CD8-positive, alpha-beta memory T cell (primary cell): ENCODE measurements at regions not wholly inside any gene's neighbourhood (a gene's known extent, or its start where the extent isn't known, plus 50 kb on each side); places are given as distances from the start of the nearest gene placed in this dataset.

Experiments
- CTCF ChIA-PET: fragments of 350-600 bp; sonication (Branson Sonifier 250); formaldehyde crosslinking; loops from one replicate; lab custom pipeline; 2021; ENCODE audit warnings: antibody characterized with exemption; lab: Charles Lee
- POLR2A ChIA-PET: fragments of 350-600 bp; sonication (Branson Sonifier 250); formaldehyde crosslinking; loops from one replicate; lab custom pipeline; 2021; ENCODE audit warnings: antibody characterized with exemption; lab: Charles Lee
- DNase-seq, 5 donors: peaks; one replicate each; pipeline versions ENCODE4 v3.0.0 to v3.0.0-alpha.2; 2020 to 2022; ENCODE audit warnings: mixed read lengths in 1 of 5
- H3K27ac ChIP-seq: one replicate; pipeline ENCODE4 v1.7.0; 2013; ENCODE audit warnings: low read depth, mild to moderate bottlenecking, low read length, moderate library complexity
- H3K27me3 ChIP-seq: 2 replicates; pipeline ENCODE4 v1.7.0; 2013; ENCODE audit warnings: low read length, mild to moderate bottlenecking; ENCODE audit not compliant: insufficient read depth, poor library complexity, severe bottlenecking
- H3K36me3 ChIP-seq: 2 replicates; pipeline ENCODE4 v1.7.0; 2013; ENCODE audit warnings: mild to moderate bottlenecking, low read length, moderate library complexity; ENCODE audit not compliant: insufficient read depth
- H3K4me1 ChIP-seq: 2 replicates; pipeline ENCODE4 v1.7.0; 2013; ENCODE audit warnings: mild to moderate bottlenecking, low read length, moderate library complexity; ENCODE audit not compliant: insufficient read depth
- H3K4me3 ChIP-seq: 2 replicates; pipeline ENCODE4 v1.7.0; 2013; ENCODE audit warnings: mild to moderate bottlenecking, low read length
- H3K9me3 ChIP-seq: 2 replicates; pipeline ENCODE4 v1.7.0; 2013; ENCODE audit warnings: mild to moderate bottlenecking, low read length
- H3K27ac Mint-ChIP-seq, 8 donors: one replicate each; pipeline ENCODE4 v1.8.0; 2020 to 2021; ENCODE audit warnings: mixed read lengths in 8 of 8, mild to moderate bottlenecking in 6 of 8, inconsistent platforms in 3 of 8, moderate library complexity in 3 of 8
- H3K27me3 Mint-ChIP-seq, 2 donors: one replicate each; pipeline ENCODE4 v1.8.0; 2020 to 2021; ENCODE audit warnings: mixed read lengths in 2 of 2, mild to moderate bottlenecking in 1 of 2, moderate library complexity in 1 of 2
- H3K36me3 Mint-ChIP-seq, 3 donors: one replicate each; pipeline ENCODE4 v1.8.0; 2020 to 2021; ENCODE audit warnings: mixed read lengths in 3 of 3, inconsistent platforms in 1 of 3, mild to moderate bottlenecking in 1 of 3
- H3K4me1 Mint-ChIP-seq, 3 donors: one replicate each; pipeline ENCODE4 v1.8.0; 2020 to 2021; ENCODE audit warnings: mixed read lengths in 3 of 3, inconsistent platforms in 1 of 3, mild to moderate bottlenecking in 1 of 3
- H3K4me3 Mint-ChIP-seq, 7 donors: one replicate each; pipeline ENCODE4 v1.8.0; 2020 to 2021; ENCODE audit warnings: mixed read lengths in 7 of 7, mild to moderate bottlenecking in 6 of 7, moderate library complexity in 4 of 7, inconsistent platforms in 2 of 7
- H3K9me3 Mint-ChIP-seq, 5 donors: one replicate each; pipeline ENCODE4 v1.8.0; 2020 to 2022; ENCODE audit warnings: mixed read lengths in 5 of 5, mild to moderate bottlenecking in 3 of 5, moderate library complexity in 2 of 5, inconsistent platforms in 1 of 5

DNA sequence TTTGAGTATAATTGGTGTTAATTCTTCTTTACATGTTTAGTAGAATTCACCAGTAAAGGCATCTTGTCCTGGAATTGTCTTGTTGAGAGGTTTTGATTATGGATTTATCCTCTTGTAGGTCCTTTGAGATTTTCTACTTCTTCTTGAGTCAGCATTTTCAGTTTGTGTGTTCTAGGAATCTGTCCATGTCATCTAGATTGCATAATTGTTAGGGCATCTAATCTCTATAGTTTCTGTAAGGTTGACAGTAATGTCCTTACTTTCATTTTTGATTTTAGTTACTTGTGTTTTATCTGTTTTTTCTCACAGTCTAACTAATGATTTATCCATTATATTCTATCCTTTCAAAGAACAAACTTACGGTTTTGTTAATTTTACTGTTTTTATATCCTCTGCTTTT is 492.0 kb downstream of the FGF9 start:
- Histone ChIP-seq H3K4me1 (peaks cover 7% of the 10 kb centered on the region), H3K9me3 (no peaks in the 10 kb centered on the region), H3K27ac (no peak overlapping the region), H3K27me3 (no peaks in the 10 kb centered on the region), H3K4me3 (peak overlapping the region; percentile 1), H3K36me3 (no peaks in the 10 kb centered on the region)
- Mint-ChIP-seq H3K27me3 (no peaks in the 10 kb centered on the region), H3K9me3 (peaks cover 0 to 14% (median 0%) of the 10 kb centered on the region in 5 donors), H3K36me3 (peaks cover 0 to 4% (median 0%) of the 10 kb centered on the region in 3 donors), H3K27ac (peak overlapping the region; percentile 28 to 86 (median 80)), H3K4me3 (peak overlapping the region; percentile 49 to 85 (median 75)), H3K4me1 (peaks cover 32 to 61% (median 50%) of the 10 kb centered on the region in 3 donors)
- ChIA-PET CTCF (no interaction called here), POLR2A (no interaction called here)
- DNase-seq, result no peak

DNA sequence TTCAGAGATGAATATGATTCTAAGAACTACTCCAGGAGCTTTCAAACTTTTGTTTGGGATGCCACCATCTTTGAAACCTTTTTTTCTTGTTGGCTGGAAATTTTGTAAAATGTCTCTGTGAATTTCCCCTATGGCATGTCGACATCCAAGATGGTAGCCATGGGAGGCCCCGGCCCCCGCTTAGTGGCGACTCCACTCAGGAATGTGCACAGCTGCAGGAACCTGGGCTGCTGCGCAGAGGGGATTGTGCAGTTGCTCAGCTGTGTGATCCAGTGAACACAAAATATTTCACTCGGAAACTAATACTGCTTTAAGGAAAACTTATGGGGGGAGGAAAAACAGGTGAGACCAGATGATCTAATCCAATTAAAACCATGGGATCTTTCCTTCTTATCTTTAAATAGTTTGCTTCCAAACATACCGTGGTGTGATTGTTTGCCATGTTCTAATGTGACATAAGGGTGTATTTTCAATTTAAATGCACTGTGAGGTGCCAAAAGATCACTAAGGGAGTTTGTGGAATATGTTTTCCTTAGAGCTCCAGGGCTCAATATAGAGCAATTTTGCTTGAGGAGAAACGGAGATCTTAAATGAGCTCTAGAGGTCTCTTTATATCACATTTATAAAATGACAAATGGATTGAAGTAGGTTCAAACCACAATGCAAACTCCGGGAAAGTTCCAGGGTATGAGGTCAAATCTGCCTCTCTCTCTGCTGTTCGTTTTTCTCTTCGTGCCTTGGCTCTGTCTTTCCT is 497.7 kb downstream of the FGF9 start:
- H3K4me1 Mint-ChIP-seq, result peaks cover 8 to 50% (median 24%) of the 10 kb centered on the region in 3 donors
- Histone ChIP-seq H3K36me3 (no peaks in the 10 kb centered on the region), H3K9me3 (no peaks in the 10 kb centered on the region), H3K27ac (no peak overlapping the region), H3K27me3 (no peaks in the 10 kb centered on the region), H3K4me1 (no peaks in the 10 kb centered on the region), H3K4me3 (no peak overlapping the region)
- no peak overlapping the region for H3K27ac Mint-ChIP-seq
- no peak for DNase-seq
- ChIA-PET POLR2A (no interaction called here), CTCF (no interaction called here)
- no peak overlapping the region for H3K4me3 Mint-ChIP-seq
- H3K36me3 Mint-ChIP-seq, result peaks cover 0 to 4% (median 0%) of the 10 kb centered on the region in 3 donors
- peaks cover 0 to 14% (median 0%) of the 10 kb centered on the region in 5 donors for H3K9me3 Mint-ChIP-seq
- no peaks in the 10 kb centered on the region for H3K27me3 Mint-ChIP-seq

DNA sequence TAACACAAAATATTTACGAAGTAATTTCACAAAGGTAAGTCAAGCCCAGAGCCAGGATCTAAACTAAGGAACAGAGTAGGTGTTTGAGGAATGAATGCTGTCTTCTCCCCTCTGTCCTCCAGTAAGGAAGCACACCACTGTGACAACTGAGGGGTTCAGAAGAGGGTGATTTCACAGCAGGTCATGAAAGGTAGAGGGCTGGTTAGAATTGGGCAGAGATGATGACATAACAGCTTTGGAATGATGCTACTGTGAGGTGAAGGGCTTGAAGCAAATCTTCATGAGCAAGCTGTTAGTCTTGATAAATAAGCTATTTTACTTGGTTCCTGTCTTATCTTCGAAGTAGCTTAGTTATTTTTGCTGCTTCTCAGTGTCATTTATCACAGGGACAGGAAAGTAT is 498.6 kb downstream of the FGF9 start:
- CTCF ChIA-PET, result no interaction called here
- Mint-ChIP-seq H3K27ac (no peak overlapping the region), H3K36me3 (peaks cover 0 to 8% (median 0%) of the 10 kb centered on the region in 3 donors), H3K4me3 (no peak overlapping the region), H3K4me1 (peaks cover 3 to 45% (median 15%) of the 10 kb centered on the region in 3 donors), H3K9me3 (peaks cover 0 to 8% (median 0%) of the 10 kb centered on the region in 5 donors), H3K27me3 (peaks cover 0 to 2% of the 10 kb centered on the region in 2 donors)
- H3K27me3 ChIP-seq, result no peaks in the 10 kb centered on the region
- H3K36me3 ChIP-seq, result no peaks in the 10 kb centered on the region
- H3K9me3 ChIP-seq, result no peaks in the 10 kb centered on the region
- no peak overlapping the region for H3K4me3 ChIP-seq
- H3K4me1 ChIP-seq, result no peaks in the 10 kb centered on the region
- DNase-seq, result no peak
- POLR2A ChIA-PET, result no interaction called here
- no peak overlapping the region for H3K27ac ChIP-seq

DNA sequence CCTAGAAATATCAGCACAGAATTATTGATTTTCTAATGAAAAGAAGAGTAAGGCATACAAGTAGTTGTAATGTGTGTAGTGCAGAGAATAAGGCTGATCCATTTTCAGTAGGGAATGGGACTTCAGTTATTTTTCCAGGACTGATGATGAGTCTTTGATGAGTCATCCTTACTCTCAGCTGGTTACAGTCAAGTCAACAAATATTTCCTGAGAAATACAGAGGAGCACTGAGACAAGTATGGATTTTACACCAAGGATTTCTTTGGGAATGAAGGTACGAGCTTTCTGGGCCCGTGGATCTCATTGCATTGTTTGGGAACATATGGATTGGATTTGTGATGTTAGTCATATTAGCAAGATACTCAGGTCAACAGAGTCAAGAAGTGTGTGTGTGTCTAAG is 502.7 kb downstream of the FGF9 start:
- Histone ChIP-seq H3K27ac (no peak overlapping the region), H3K36me3 (no peaks in the 10 kb centered on the region), H3K27me3 (no peaks in the 10 kb centered on the region), H3K9me3 (no peaks in the 10 kb centered on the region), H3K4me3 (no peak overlapping the region), H3K4me1 (no peaks in the 10 kb centered on the region)
- Mint-ChIP-seq H3K4me1 (peaks cover 0 to 28% (median 6%) of the 10 kb centered on the region in 3 donors), H3K9me3 (peaks cover 0 to 4% (median 0%) of the 10 kb centered on the region in 5 donors), H3K36me3 (peaks cover 0 to 32% (median 0%) of the 10 kb centered on the region in 3 donors), H3K4me3 (no peak overlapping the region), H3K27me3 (peaks cover 0 to 6% of the 10 kb centered on the region in 2 donors), H3K27ac (no peak overlapping the region)
- POLR2A ChIA-PET, result no interaction called here
- CTCF ChIA-PET, result no interaction called here
- no peak for DNase-seq

DNA sequence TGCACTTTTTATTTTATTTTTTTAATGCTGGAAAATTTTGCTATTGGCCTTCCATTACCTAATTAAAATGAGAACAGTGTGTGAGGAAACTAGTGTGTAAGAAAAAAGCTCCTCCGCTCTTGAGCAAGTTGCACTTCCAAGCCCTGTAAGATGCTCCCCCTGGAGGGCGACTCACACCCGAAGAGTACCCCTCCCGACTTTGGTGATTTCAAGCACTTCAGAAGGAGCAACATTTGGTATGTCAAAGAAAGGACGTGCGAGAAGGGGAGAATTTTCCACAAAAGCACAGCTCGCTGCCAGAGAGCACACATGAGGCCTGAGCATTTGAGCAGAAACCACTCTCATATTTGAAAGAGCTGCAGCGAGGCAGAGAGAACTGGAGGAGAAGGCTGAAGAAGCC is 504.4 kb downstream of the FGF9 start:
- no peaks in the 10 kb centered on the region for H3K27me3 ChIP-seq
- POLR2A ChIA-PET, result no interaction called here

DNA sequence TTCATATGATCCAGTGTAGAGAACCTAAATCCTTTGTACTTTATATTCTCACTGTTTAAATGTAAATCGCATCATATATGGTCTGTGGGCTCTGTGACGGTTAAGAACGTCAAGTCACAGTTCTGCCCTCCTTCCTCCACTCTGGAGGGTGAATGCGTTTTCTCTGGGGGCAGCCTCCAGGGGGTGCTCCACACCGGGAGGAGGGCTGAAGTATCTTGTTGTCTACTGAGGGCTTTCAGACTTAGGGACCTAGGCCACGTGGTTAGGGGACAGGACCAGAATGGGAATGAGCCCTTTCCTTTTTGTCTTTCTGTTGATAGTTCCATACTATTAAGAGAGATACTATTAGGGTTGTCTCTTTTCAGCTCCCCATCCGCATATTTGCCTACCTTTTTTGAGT is 504.9 kb downstream of the FGF9 start:
- CTCF ChIA-PET, result no interaction called here
- POLR2A ChIA-PET, result no interaction called here
- no peaks in the 10 kb centered on the region for H3K9me3 ChIP-seq
- H3K4me1 ChIP-seq, result no peaks in the 10 kb centered on the region
- no peaks in the 10 kb centered on the region for H3K36me3 ChIP-seq
- no peak overlapping the region for H3K27ac ChIP-seq
- Mint-ChIP-seq H3K36me3 (peaks cover 0 to 32% (median 2%) of the 10 kb centered on the region in 3 donors), H3K9me3 (peaks cover 0 to 4% (median 0%) of the 10 kb centered on the region in 5 donors), H3K27ac (no peak overlapping the region), H3K4me1 (peaks cover 0 to 15% (median 6%) of the 10 kb centered on the region in 3 donors), H3K27me3 (peaks cover 0 to 6% of the 10 kb centered on the region in 2 donors), H3K4me3 (no peak overlapping the region)
- DNase-seq, result no peak
- no peak overlapping the region for H3K4me3 ChIP-seq
- no peaks in the 10 kb centered on the region for H3K27me3 ChIP-seq

More for the DNA sequence above, 504.4 kb downstream of the FGF9 start:
- Mint-ChIP-seq H3K9me3 (peaks cover 0 to 4% (median 0%) of the 10 kb centered on the region in 5 donors), H3K27me3 (peaks cover 0 to 6% of the 10 kb centered on the region in 2 donors), H3K36me3 (peaks cover 0 to 32% (median 2%) of the 10 kb centered on the region in 3 donors), H3K4me3 (no peak overlapping the region), H3K27ac (no peak overlapping the region), H3K4me1 (peaks cover 0 to 15% (median 6%) of the 10 kb centered on the region in 3 donors)
- H3K4me3 ChIP-seq, result no peak overlapping the region
- no peaks in the 10 kb centered on the region for H3K4me1 ChIP-seq
- CTCF ChIA-PET, result no interaction called here
- H3K9me3 ChIP-seq, result no peaks in the 10 kb centered on the region
- H3K27ac ChIP-seq, result no peak overlapping the region
- no peaks in the 10 kb centered on the region for H3K36me3 ChIP-seq
- DNase-seq, result no peak

DNA sequence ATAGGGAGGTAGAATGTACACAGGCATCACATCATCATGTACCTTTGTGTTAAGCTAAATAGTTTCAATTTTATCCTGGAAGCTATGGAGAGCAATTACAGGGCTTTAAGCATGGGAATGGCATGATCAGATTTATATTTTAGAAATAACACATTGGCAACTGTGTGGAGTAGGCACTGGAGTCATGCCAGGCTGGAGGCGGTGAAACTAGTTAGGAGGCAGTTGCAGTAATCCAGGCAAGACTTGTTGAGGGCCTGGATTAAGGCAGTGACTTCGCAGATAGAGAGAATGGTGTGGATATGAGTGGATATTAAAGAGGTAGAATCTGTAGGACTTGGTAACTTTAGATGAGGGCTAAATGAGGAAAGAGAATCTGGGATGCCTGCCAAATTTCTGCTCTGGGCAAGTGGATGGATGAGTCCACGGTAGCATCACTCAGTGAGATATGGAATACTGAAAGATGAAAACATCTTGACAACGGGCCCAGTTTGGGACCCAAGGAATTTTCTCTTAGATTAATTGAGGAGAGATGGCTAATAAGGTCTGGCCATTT is 506.2 kb downstream of the FGF9 start:
- Mint-ChIP-seq H3K36me3 (peaks cover 0 to 32% (median 2%) of the 10 kb centered on the region in 3 donors), H3K27ac (no peak overlapping the region), H3K4me3 (no peak overlapping the region), H3K27me3 (peaks cover 0 to 6% of the 10 kb centered on the region in 2 donors), H3K9me3 (peaks cover 0 to 4% (median 0%) of the 10 kb centered on the region in 5 donors), H3K4me1 (peaks cover 0 to 15% (median 6%) of the 10 kb centered on the region in 3 donors)
- Histone ChIP-seq H3K36me3 (no peaks in the 10 kb centered on the region), H3K4me1 (no peaks in the 10 kb centered on the region), H3K27ac (no peak overlapping the region), H3K27me3 (no peaks in the 10 kb centered on the region), H3K9me3 (no peaks in the 10 kb centered on the region), H3K4me3 (no peak overlapping the region)
- ChIA-PET CTCF (no interaction called here), POLR2A (no interaction called here)
- no peak for DNase-seq

DNA sequence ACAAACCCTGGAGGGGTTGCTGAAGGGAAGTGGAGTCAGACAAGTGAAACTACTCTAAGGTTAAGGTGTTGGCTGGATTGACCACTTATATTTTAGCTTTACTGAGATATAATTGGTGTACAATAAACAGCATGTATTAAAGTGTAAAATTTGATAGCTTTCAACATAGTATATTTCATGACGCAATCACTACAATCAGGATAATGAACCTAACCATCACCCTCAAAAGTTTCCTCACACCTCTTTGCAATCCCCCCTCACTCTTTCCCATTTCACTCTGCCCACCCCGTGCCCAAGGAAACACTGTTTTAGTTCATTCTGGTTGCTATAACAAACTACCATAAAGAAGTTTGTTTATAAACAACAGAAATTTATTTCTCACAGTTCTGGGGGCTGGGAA is 508.0 kb downstream of the FGF9 start:
- Histone ChIP-seq H3K27ac (no peak overlapping the region), H3K9me3 (no peaks in the 10 kb centered on the region), H3K27me3 (no peaks in the 10 kb centered on the region), H3K4me1 (no peaks in the 10 kb centered on the region), H3K36me3 (no peaks in the 10 kb centered on the region), H3K4me3 (no peak overlapping the region)
- Mint-ChIP-seq H3K9me3 (peaks cover 0 to 4% (median 0%) of the 10 kb centered on the region in 5 donors), H3K36me3 (peaks cover 0 to 32% (median 2%) of the 10 kb centered on the region in 3 donors), H3K27ac (no peak overlapping the region), H3K4me3 (no peak overlapping the region), H3K4me1 (peaks cover 0 to under 1% (median 0%) of the 10 kb centered on the region in 3 donors), H3K27me3 (peaks cover 0 to 5% of the 10 kb centered on the region in 2 donors)
- no peak for DNase-seq
- ChIA-PET POLR2A (interaction anchor here (0.7 kb wide), 1 partner anchor 94 kb away, joined by 3 read pairs; no protein-coding TSS in a partner anchor), CTCF (interaction anchor here (1.0 kb wide), 1 partner anchor 9 kb away, joined by 4 read pairs; no protein-coding TSS in a partner anchor)
